Astrocyte of the cerebellum (primary cell): ENCODE measurements at regions not wholly inside any gene's neighbourhood (a gene's known extent, or its start where the extent isn't known, plus 50 kb on each side); places are given as distances from the start of the nearest gene placed in this dataset.

Experiments
- DNase-seq: peaks from one replicate; pipeline ENCODE4 v3.0.0-alpha.2; 2011; ENCODE audit warnings: low read depth
- H3K4me3 ChIP-seq: 2 replicates; pipeline ENCODE4 v1.5.1; 2011; ENCODE audit warnings: mild to moderate bottlenecking, low read depth, low read length, moderate library complexity
- in situ Hi-C: cut with HindIII; loops from 2 replicates; pipeline ENCODE4 v1.10.0; 2017; ENCODE audit warnings: low sequenced_read_pairs
- TF ChIP-seq, protein P1 (sequence below): IDR thresholded peaks from 2 replicates; pipeline ENCODE4 v1.5.1; 2012; ENCODE audit warnings: low read length, low read depth, moderate library complexity, mild to moderate bottlenecking; ENCODE audit errors: missing control alignments

DNA sequence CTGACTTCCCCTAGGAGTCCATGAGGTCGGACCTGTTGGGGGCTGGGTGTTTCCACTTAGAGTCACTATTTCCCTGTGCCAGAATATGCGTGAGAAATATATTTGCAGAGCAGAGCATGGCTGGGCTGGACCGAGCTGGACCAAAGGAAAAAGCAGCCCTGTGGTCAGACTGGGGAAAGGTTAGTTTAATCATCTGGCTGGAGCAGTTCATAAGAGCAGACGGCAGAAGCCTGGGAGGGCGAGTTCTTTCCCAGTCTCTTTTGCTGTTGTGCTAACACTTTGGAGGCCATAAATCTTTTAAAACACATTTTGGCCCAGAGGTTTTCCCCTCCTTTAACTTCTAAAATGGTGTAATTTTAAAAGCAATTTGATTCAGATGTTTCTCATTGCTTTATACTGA lies 66.5 kb downstream of the GLI2 start:
- in situ Hi-C loops, result no loop called here
- no peak for DNase-seq
- TF ChIP-seq, protein P1, sequence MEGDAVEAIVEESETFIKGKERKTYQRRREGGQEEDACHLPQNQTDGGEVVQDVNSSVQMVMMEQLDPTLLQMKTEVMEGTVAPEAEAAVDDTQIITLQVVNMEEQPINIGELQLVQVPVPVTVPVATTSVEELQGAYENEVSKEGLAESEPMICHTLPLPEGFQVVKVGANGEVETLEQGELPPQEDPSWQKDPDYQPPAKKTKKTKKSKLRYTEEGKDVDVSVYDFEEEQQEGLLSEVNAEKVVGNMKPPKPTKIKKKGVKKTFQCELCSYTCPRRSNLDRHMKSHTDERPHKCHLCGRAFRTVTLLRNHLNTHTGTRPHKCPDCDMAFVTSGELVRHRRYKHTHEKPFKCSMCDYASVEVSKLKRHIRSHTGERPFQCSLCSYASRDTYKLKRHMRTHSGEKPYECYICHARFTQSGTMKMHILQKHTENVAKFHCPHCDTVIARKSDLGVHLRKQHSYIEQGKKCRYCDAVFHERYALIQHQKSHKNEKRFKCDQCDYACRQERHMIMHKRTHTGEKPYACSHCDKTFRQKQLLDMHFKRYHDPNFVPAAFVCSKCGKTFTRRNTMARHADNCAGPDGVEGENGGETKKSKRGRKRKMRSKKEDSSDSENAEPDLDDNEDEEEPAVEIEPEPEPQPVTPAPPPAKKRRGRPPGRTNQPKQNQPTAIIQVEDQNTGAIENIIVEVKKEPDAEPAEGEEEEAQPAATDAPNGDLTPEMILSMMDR, result no peak
- H3K4me3 ChIP-seq, result no peak overlapping the region

DNA sequence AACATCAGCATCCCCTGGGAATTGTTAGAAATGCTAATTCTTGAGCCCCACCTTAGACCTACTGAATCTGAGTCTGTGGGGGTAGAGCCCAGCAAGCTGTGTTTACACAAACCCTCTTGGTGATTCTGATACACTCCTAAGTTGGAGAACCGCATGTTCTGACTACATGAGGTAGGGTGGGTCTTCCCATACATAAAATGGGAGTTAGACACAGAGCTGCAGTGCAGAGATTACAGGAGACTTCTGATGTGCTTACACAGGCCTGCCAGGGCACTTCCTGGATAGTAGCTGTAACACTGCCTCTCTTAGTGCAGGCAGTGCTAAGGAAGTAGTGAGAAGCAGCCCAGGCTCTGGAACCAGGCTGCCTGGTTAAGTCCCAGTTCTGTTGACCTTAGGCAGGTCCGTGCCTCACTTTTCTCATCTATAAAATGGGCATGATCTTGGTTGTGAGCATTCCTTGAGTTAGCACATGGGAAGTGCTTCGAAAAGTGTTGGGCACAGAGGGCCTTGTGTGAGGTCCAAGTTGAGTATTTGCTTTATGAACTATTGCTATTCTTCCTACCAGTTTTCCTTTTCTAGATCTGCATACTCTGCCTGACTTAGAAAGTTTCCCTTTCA lies 67.3 kb downstream of the GLI2 start:
- TF ChIP-seq, protein P1, result no peak
- no peak overlapping the region for H3K4me3 ChIP-seq
- in situ Hi-C loops, result no loop called here
- no peak for DNase-seq

DNA sequence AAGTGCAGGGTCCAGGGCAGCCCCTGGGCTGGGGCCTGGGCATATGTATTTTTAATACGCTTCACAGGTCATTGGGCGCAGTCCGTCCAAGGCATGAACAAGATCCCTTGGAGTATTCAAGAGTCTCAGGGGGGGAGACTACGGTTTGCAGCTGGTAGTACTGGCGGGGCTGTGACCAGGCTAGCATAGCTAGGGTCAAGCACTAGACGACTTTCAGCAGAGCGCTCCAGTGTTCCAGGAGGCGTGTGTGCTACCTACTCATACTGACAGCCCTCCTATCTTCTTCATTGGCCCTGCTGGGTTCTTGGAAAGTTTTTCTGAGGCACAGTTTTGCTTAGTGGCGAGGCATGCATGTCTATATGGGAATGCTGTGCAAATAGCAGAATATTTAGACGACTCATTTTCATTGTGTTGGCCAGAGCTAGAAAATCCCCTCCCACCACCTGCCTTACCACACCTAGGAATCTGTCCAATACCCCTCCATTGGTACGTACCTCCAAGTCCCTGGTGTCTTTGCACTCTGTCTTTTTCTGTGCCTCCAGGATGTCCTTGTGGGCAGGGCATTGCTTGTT lies 68.2 kb downstream of the GLI2 start:
- in situ Hi-C loops, result no loop called here

DNA sequence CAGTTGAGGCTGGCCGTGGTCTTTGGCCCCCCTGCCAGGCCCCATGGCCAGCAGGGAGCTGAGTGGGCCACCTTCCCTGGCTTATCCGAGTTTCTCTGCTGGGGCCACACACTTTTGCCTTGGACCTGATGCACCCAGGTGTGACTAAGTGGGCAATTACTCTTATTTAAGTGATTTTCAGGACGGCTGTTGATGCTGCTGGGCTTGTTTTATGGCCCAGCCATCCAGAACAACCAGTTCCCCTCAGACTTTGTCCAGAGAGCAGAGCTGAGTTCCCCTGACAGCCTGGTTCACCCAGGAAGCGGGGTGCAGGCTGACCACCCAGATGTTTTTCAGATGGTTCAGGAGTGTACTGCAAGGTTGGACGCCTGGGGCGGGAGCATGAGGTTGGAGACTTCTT lies 68.8 kb downstream of the GLI2 start:
- TF ChIP-seq, protein P1, result no peak
- no peak overlapping the region for H3K4me3 ChIP-seq
- no peak for DNase-seq
- in situ Hi-C loops, result no loop called here

More for the DNA sequence above, 68.2 kb downstream of the GLI2 start:
- no peak overlapping the region for H3K4me3 ChIP-seq
- TF ChIP-seq, protein P1, result no peak
- no peak for DNase-seq

DNA sequence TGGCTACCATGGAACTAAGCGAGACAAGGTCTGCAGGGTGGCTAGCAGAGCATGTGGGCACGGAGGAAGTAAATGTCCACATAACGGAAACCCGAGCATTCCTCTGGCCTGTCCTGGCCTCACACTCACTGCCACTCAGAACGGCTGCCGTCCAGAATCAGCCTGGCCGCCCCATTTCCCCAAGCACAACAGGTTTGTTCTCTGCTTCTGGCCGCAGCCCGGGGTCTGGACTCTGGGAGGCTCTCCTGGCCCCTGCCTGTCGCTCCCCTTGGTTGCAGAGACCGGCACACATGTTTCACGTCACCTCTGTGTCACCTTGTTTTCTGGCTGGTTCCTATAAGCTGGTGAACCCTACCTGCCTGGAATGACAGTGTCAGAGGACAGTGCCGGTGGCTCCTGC lies 69.3 kb downstream of the GLI2 start:
- DNase-seq, result no peak
- in situ Hi-C loops, result no loop called here
- no peak overlapping the region for H3K4me3 ChIP-seq
- TF ChIP-seq, protein P1, result no peak

DNA sequence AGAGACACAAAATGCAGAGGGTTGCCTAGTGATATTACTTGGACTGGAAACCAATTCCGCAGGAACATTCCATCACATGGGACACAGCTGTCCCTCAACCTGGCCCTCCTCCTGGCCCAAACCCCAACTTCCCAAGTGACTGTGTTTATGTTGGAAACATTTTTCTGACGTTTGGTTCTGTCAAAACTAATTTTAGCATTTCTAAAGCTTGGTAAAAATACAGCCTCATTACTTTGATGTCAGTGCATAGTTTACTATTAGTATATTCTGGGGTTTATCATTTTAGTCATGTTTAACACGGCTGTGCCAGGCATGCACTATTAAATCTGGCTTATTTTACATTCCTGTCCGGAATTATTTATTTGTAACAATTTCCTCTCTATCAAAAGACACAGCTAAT lies 69.9 kb downstream of the GLI2 start:
- TF ChIP-seq, protein P1, result no peak
- H3K4me3 ChIP-seq, result no peak overlapping the region
- in situ Hi-C loops, result no loop called here

More for the DNA sequence above, 69.9 kb downstream of the GLI2 start:
- no peak for DNase-seq
